ENCODE measurements at regions not wholly inside any gene's neighbourhood (a gene's known extent, or its start where the extent isn't known, plus 50 kb on each side); places are given as distances from the start of the nearest gene placed in this dataset.

GRCh38 chr6:133809406-133809805 lies 79.5 kb upstream of the TCF21 start:
- Histone ChIP-seq H3K36me3 (replicated peaks in 1 of 2; ENCODE audit: control insufficient read depth in 1 of 2, insufficient read depth in 2 of 2, low read length in 2 of 2) (no peaks in the 10 kb centered on the region), H3K27ac (ENCODE audit: extremely low read length, insufficient read depth, low read length) (no peak overlapping the region), H3K79me2 (ENCODE audit: insufficient read depth, low read length) (no peaks in the 10 kb centered on the region), H2AFZ (ENCODE audit: low read length) (no peak overlapping the region), H3K9ac (ENCODE audit: insufficient read depth, low read depth, low read length) (no peak overlapping the region), H3K9me3 (ENCODE audit: low read length) (no peaks in the 10 kb centered on the region), H4K20me1 (ENCODE audit: insufficient read depth, low read length) (no peaks in the 10 kb centered on the region), H3K4me1 (ENCODE audit: insufficient read depth, low read length) (no peaks in the 10 kb centered on the region), H3K4me2 (ENCODE audit: low read depth, low read length) (no peak overlapping the region), H3K4me3 (replicated peaks in 1 of 3; ENCODE audit: insufficient read depth in 1 of 3, low read depth in 2 of 3, low read length in 3 of 3) (no peak overlapping the region), H3K27me3 (ENCODE audit: control insufficient read depth in 1 of 2, insufficient read depth in 2 of 2, low read length in 2 of 2) (no peaks in the 10 kb centered on the region)
- in situ Hi-C loops (cut with HindIII; ENCODE audit: extremely low pct_ligation_motif_present, low pct_unique_long_range_greater_than_20kb) = no loop called here
- ATAC-seq = no peak
- TF ChIP-seq SKIL (CRISPR knock-in tag; IDR thresholded peaks at IDR 0.05; ENCODE audit: borderline replicate concordance) = no peak
- TF ChIP-seq ZNF550 (CRISPR knock-in tag; IDR thresholded peaks at IDR 0.05; ENCODE audit: borderline replicate concordance) = no peak
- TF ChIP-seq HMG20A (CRISPR knock-in tag; IDR thresholded peaks at IDR 0.05; ENCODE audit: borderline replicate concordance) = no peak
- TF ChIP-seq ZNF484 (CRISPR knock-in tag; IDR thresholded peaks at IDR 0.05; ENCODE audit: borderline replicate concordance, low read depth) = no peak
- no TSS peak for BruUV-seq (replicated peaks)
- no peak for DNase-seq (ENCODE audit: low spot score)
- intact Hi-C loops (cut with micrococcal nuclease; ENCODE audit: unreplicated experiment) = no loop called here
- no peak for FAIRE-seq
- ChIA-PET POLR2A (no interaction called here), CTCF (ENCODE audit: low intra/inter-chr PET ratio, low total read pairs) (no interaction called here)
- 0% methylated on average over 1 of the region's 1 CpG for WGBS (ENCODE audit: low lambda C conversion rate)

- no peak for DNase-seq (ENCODE audit: low spot score)
- intact Hi-C loops (cut with micrococcal nuclease; ENCODE audit: unreplicated experiment) (no loop called here), in situ Hi-C loops (cut with HindIII; ENCODE audit: extremely low pct_ligation_motif_present, low pct_unique_long_range_greater_than_20kb) (no loop called here)
- Histone ChIP-seq H3K27me3 (ENCODE audit: control insufficient read depth in 1 of 2, insufficient read depth in 2 of 2, low read length in 2 of 2) (no peaks in the 10 kb centered on the region), H3K9me3 (ENCODE audit: low read length) (no peaks in the 10 kb centered on the region), H3K79me2 (ENCODE audit: insufficient read depth, low read length) (no peaks in the 10 kb centered on the region), H3K9ac (ENCODE audit: insufficient read depth, low read depth, low read length) (no peak overlapping the region), H4K20me1 (ENCODE audit: insufficient read depth, low read length) (no peaks in the 10 kb centered on the region; the same call in 1 of the 2 replicates), H3K4me2 (ENCODE audit: low read depth, low read length) (no peak overlapping the region), H3K27ac (ENCODE audit: extremely low read length, insufficient read depth, low read length) (no peak overlapping the region), H3K36me3 (replicated peaks in 1 of 2; ENCODE audit: control insufficient read depth in 1 of 2, insufficient read depth in 2 of 2, low read length in 2 of 2) (no peaks in the 10 kb centered on the region), H2AFZ (ENCODE audit: low read length) (no peak overlapping the region), H3K4me3 (replicated peaks in 1 of 3; ENCODE audit: insufficient read depth in 1 of 3, low read depth in 2 of 3, low read length in 3 of 3) (no peak overlapping the region), H3K4me1 (ENCODE audit: insufficient read depth, low read length) (no peaks in the 10 kb centered on the region)
- WGBS (ENCODE audit: low lambda C conversion rate) = 3% methylated on average over 3 of the region's 3 CpGs
- ATAC-seq = no peak
- ChIA-PET CTCF (ENCODE audit: low intra/inter-chr PET ratio, low total read pairs) (no interaction called here), POLR2A (no interaction called here)
- no TSS peak for BruUV-seq (replicated peaks)
- FAIRE-seq = no peak
- TF ChIP-seq KAT2B (IDR thresholded peaks at IDR 0.05; ENCODE audit: borderline replicate concordance, low read depth, low read length) = no peak
- TF ChIP-seq POGZ (CRISPR knock-in tag; IDR thresholded peaks at IDR 0.05) = no peak
- no peak for TF ChIP-seq MXD4 (CRISPR knock-in tag; IDR thresholded peaks at IDR 0.05)
- TF ChIP-seq PAXIP1 (CRISPR knock-in tag; conservative IDR thresholded peaks at IDR 0.05) = no peak
- TF ChIP-seq ZBTB26 (CRISPR knock-in tag; IDR thresholded peaks at IDR 0.05; ENCODE audit: borderline replicate concordance) = no peak
- no peak for TF ChIP-seq MATR3 (CRISPR knock-in tag; IDR thresholded peaks at IDR 0.05)
- TF ChIP-seq NR0B2 (CRISPR knock-in tag; IDR thresholded peaks at IDR 0.05) = no peak
- peak; percentile 54 to 59 for TF ChIP-seq MAFK (conservative IDR thresholded peaks at IDR 0.05 in 1 of 2, IDR thresholded peaks at IDR 0.05 in 1 of 2; ENCODE audit: low read length in 2 of 2)
Measured at GRCh38 chr6:133811557-133811956, 77.4 kb upstream of the TCF21 start.
